ENCODE measurements at regions not wholly inside any gene's neighbourhood (a gene's known extent, or its start where the extent isn't known, plus 50 kb on each side); places are given as distances from the start of the nearest gene placed in this dataset.

- WGBS, 5 donors, result 84 to 92% (median 88%) methylated on average over 8 of the region's 8 CpGs
- DNase-seq, result no peak
- TF ChIP-seq CTCF (IDR thresholded peaks at IDR 0.05) (no peak), EP300 (IDR thresholded peaks at IDR 0.05) (no peak), POLR2AphosphoS5 (IDR thresholded peaks at IDR 0.05) (no peak), POLR2A (IDR thresholded peaks at IDR 0.05) (no peak)
- H3K4me3 ChIP-seq, result no peak overlapping the region
- H3K36me3 ChIP-seq, result no peaks in the 10 kb centered on the region
- peak overlapping the region in 3 of 5 donors; percentile 30 to 56 (median 41) for H3K27ac ChIP-seq
- peaks cover 17 to 41% (median 29%) of the 10 kb centered on the region in 4 donors for H3K4me1 ChIP-seq
- intact Hi-C loops (cut with DNase I; ENCODE audit: low total_unique reads), result no loop called here
- H3K27me3 ChIP-seq, result no peaks in the 10 kb centered on the region
- no peaks in the 10 kb centered on the region for H3K9me3 ChIP-seq
These were observed 126.4 kb downstream of the BANF2 start for GRCh38 chr20:17825960-17826843.

- H3K36me3 ChIP-seq, result no peaks in the 10 kb centered on the region
- no peaks in the 10 kb centered on the region for H3K9me3 ChIP-seq
- no peak overlapping the region for H3K4me3 ChIP-seq
- TF ChIP-seq CTCF (IDR thresholded peaks at IDR 0.05), result no peak
- no peak for TF ChIP-seq POLR2A (IDR thresholded peaks at IDR 0.05)
- TF ChIP-seq POLR2AphosphoS5 (IDR thresholded peaks at IDR 0.05), result no peak
- no peak for TF ChIP-seq EP300 (IDR thresholded peaks at IDR 0.05)
- H3K27ac ChIP-seq, result peak overlapping the region in 4 of 5 donors; percentile 10 to 56 (median 36)
- H3K27me3 ChIP-seq, result no peaks in the 10 kb centered on the region
- peaks cover 17 to 41% (median 29%) of the 10 kb centered on the region in 4 donors for H3K4me1 ChIP-seq
- DNase-seq, result peak in 1 of 2 donors; percentile 64
- intact Hi-C loops (cut with DNase I; ENCODE audit: low total_unique reads), result no loop called here
- WGBS, 5 donors, result 59 to 70% (median 65%) methylated on average over 15 of the region's 15 CpGs
These were observed 125.6 kb downstream of the BANF2 start for GRCh38 chr20:17825252-17825959.

- no peaks in the 10 kb centered on the region for H3K27me3 ChIP-seq
- no peaks in the 10 kb centered on the region for H3K36me3 ChIP-seq
- peak overlapping the region in 4 of 5 donors; percentile 10 to 56 (median 36) for H3K27ac ChIP-seq
- H3K9me3 ChIP-seq, result no peaks in the 10 kb centered on the region
- no peak for TF ChIP-seq EP300 (IDR thresholded peaks at IDR 0.05)
- TF ChIP-seq POLR2AphosphoS5 (IDR thresholded peaks at IDR 0.05), result no peak
- TF ChIP-seq POLR2A (IDR thresholded peaks at IDR 0.05), result no peak
- no peak overlapping the region for H3K4me3 ChIP-seq
- peaks cover 17 to 41% (median 29%) of the 10 kb centered on the region in 4 donors for H3K4me1 ChIP-seq
- no peak for DNase-seq
- intact Hi-C loops (cut with DNase I; ENCODE audit: low total_unique reads), result no loop called here
- WGBS, 5 donors, result 80 to 91% (median 88%) methylated on average over 7 of the region's 7 CpGs
These were observed 125.0 kb downstream of the BANF2 start for GRCh38 chr20:17824676-17825251.

GRCh38 chr20:17823409-17824144 lies 123.8 kb downstream of the BANF2 start:
- H3K27ac ChIP-seq, result peak overlapping the region; percentile 1 to 71 (median 62)
- peaks cover 17 to 41% (median 29%) of the 10 kb centered on the region in 4 donors for H3K4me1 ChIP-seq
- H3K9me3 ChIP-seq, result peaks cover 0 to 6% (median 0%) of the 10 kb centered on the region in 4 donors
- 57 to 70% (median 61%) methylated on average over 10 of the region's 10 CpGs for WGBS, 5 donors
- intact Hi-C loops (cut with DNase I; ENCODE audit: low total_unique reads), result no loop called here
- no peaks in the 10 kb centered on the region for H3K27me3 ChIP-seq
- no peak for TF ChIP-seq CTCF (IDR thresholded peaks at IDR 0.05)
- no peak for TF ChIP-seq POLR2A (IDR thresholded peaks at IDR 0.05)
- TF ChIP-seq POLR2AphosphoS5 (IDR thresholded peaks at IDR 0.05), result no peak
- TF ChIP-seq EP300 (IDR thresholded peaks at IDR 0.05), result no peak
- peak in 1 of 2 donors; percentile 62 for DNase-seq
- H3K4me3 ChIP-seq, result no peak overlapping the region
- H3K36me3 ChIP-seq, result no peaks in the 10 kb centered on the region

All from stomach (tissue), 8 donors.